BJ (cell line): ENCODE measurements at regions not wholly inside any gene's neighbourhood (a gene's known extent, or its start where the extent isn't known, plus 50 kb on each side); places are given as distances from the start of the nearest gene placed in this dataset.

Experiments
- CTCF ChIA-PET: fragments of 350-600 bp; formaldehyde crosslinking; extraction: SDS; loops from one replicate; lab custom pipeline; 2021; ENCODE audit warnings: antibody characterized with exemption, inconsistent platforms; lab: Yijun Ruan, JAX
- POLR2A ChIA-PET: fragments of 300-600 bp; sonication (Branson Sonifier 250); formaldehyde crosslinking; extraction: SDS; loops from one replicate; lab custom pipeline; 2021; ENCODE audit warnings: antibody characterized with exemption; lab: Charles Lee
- DNase-seq: peaks from one replicate; pipeline ENCODE4 v3.0.0-alpha.2; 2011; ENCODE audit warnings: low read depth
- H3K27me3 ChIP-seq: 2 replicates; pipeline ENCODE4 v1.6.0; 2011; ENCODE audit warnings: low read length; ENCODE audit not compliant: control insufficient read depth, insufficient read depth
- H3K36me3 ChIP-seq: 2 replicates; pipeline ENCODE4 v1.5.1; 2011; ENCODE audit warnings: low read length; ENCODE audit not compliant: control insufficient read depth, insufficient read depth
- H3K4me3 ChIP-seq: 2 replicates; pipeline ENCODE4 v1.5.1; 2011; ENCODE audit warnings: low read depth, mild to moderate bottlenecking, control low read depth, low read length
- TF ChIP-seq, protein P1 (sequence below): IDR thresholded peaks from 2 replicates; pipeline ENCODE4 v1.5.1; 2011; ENCODE audit warnings: low read depth, mild to moderate bottlenecking, control low read depth, inconsistent platforms, low read length, moderate library complexity; ENCODE audit not compliant: insufficient read depth

DNA sequence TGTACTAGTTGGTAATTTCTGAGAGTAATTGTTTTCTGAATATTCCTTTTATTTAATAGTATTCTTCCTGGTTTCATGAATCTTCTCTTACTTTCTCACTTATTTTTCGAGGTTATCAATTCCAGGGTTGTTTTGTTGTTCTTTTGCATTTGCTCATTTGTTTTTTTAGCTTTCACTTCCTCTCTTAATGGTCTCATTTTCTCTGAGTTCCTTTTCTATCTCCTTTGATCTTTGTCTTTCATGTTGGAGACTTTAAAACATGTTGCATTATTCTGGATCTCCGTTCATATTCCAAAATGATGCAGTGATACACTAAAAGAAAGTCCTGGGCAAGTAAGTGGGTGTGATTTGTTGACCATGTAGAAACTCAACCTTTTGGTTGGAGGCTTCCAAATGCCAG lies 345.3 kb upstream of the SLC35B3 start:
- DNase-seq = no peak
- POLR2A ChIA-PET = no interaction called here
- Histone ChIP-seq H3K4me3 (no peak overlapping the region), H3K27me3 (no peaks in the 10 kb centered on the region), H3K36me3 (no peaks in the 10 kb centered on the region)
- TF ChIP-seq, protein P1, sequence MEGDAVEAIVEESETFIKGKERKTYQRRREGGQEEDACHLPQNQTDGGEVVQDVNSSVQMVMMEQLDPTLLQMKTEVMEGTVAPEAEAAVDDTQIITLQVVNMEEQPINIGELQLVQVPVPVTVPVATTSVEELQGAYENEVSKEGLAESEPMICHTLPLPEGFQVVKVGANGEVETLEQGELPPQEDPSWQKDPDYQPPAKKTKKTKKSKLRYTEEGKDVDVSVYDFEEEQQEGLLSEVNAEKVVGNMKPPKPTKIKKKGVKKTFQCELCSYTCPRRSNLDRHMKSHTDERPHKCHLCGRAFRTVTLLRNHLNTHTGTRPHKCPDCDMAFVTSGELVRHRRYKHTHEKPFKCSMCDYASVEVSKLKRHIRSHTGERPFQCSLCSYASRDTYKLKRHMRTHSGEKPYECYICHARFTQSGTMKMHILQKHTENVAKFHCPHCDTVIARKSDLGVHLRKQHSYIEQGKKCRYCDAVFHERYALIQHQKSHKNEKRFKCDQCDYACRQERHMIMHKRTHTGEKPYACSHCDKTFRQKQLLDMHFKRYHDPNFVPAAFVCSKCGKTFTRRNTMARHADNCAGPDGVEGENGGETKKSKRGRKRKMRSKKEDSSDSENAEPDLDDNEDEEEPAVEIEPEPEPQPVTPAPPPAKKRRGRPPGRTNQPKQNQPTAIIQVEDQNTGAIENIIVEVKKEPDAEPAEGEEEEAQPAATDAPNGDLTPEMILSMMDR = no peak
- CTCF ChIA-PET = interaction anchor here (0.6 to 0.8 kb wide), 2 partner anchors 37 to 44 kb away, joined by 3 read pairs; no protein-coding TSS in a partner anchor

- no peaks in the 10 kb centered on the region for H3K27me3 ChIP-seq
- POLR2A ChIA-PET = no interaction called here
- TF ChIP-seq, protein P1 = no peak
- H3K4me3 ChIP-seq = no peak overlapping the region
- DNase-seq = no peak
- no peaks in the 10 kb centered on the region for H3K36me3 ChIP-seq
- CTCF ChIA-PET = no interaction called here
Observed at GRCh38 chr6:8764733-8765132, 329.4 kb upstream of the SLC35B3 start.

DNA sequence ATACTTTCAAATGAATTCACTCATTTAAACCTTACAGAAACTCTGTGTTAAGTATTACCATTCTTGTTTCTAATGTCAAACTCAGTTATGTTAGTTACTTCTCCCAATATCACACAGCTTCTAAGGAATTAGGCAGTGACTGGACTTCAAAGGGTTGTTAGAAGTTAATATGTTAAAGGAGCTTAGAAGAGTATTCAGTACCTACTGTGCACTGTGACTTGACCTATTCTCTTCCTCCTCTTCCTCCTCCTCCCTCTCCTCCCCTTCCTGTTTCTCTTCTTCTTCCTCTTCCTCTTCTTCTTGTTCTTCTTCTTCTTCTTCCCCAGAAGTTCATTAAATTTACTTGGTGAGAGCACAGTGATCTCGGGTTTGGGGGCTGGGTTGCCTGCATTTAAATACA lies 325.6 kb upstream of the SLC35B3 start:
- no peaks in the 10 kb centered on the region for H3K36me3 ChIP-seq
- CTCF ChIA-PET = no interaction called here
- no peak for DNase-seq
- no peaks in the 10 kb centered on the region for H3K27me3 ChIP-seq
- no peak overlapping the region for H3K4me3 ChIP-seq
- POLR2A ChIA-PET = no interaction called here
- TF ChIP-seq, protein P1 = no peak

DNA sequence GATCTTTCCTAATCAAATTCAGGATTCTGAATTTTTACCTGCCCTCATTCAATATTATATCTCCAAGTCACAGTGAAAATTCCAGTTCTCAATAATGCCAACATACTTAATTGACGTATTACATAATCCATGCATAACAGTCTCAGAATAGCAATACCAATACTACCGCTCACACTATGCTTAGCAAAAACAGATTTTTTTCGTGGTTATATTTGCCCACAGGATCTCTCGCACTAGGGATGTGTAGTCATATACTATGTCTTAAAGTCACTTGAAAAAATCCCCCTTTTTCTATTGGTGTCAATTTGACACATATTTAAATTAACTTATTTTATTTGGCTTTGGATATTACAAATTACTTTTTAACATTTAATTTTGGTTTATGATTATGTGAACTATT lies 323.1 kb upstream of the SLC35B3 start:
- TF ChIP-seq, protein P1 = no peak
- POLR2A ChIA-PET = no interaction called here
- Histone ChIP-seq H3K4me3 (no peak overlapping the region), H3K36me3 (no peaks in the 10 kb centered on the region), H3K27me3 (no peaks in the 10 kb centered on the region)
- DNase-seq = no peak
- CTCF ChIA-PET = no interaction called here

- CTCF ChIA-PET = no interaction called here
- POLR2A ChIA-PET = no interaction called here
- DNase-seq = no peak
- TF ChIP-seq, protein P1 = no peak
- Histone ChIP-seq H3K36me3 (no peaks in the 10 kb centered on the region), H3K27me3 (no peaks in the 10 kb centered on the region), H3K4me3 (no peak overlapping the region)
Observed at GRCh38 chr6:8750627-8751026, 315.3 kb upstream of the SLC35B3 start.
